Immature natural killer cell (primary cell): ENCODE measurements at regions not wholly inside any gene's neighbourhood (a gene's known extent, or its start where the extent isn't known, plus 50 kb on each side); places are given as distances from the start of the nearest gene placed in this dataset.
"Not testable (repeated sequence)": the region's sequence is repeated elsewhere in the genome, so short reads cannot be mapped to it uniquely, and the experiment has no call there.

Experiments used
- DNase-seq, 3 donors: peaks; one replicate each; pipeline ENCODE4 v3.0.0; 2022; ENCODE audit warnings: mixed read lengths in 1 of 3
- H3K27ac Mint-ChIP-seq, 6 donors: one replicate each; pipeline ENCODE4 v1.8.0; 2020; ENCODE audit warnings: mixed read lengths in 6 of 6, mild to moderate bottlenecking in 5 of 6, inconsistent platforms in 4 of 6, moderate library complexity in 3 of 6
- H3K27me3 Mint-ChIP-seq, 3 donors: one replicate each; pipeline ENCODE4 v1.8.0; 2020 to 2021; ENCODE audit warnings: low read depth in 3 of 3, mild to moderate bottlenecking in 3 of 3, mixed read lengths in 3 of 3, moderate library complexity in 3 of 3, inconsistent platforms in 1 of 3
- H3K36me3 Mint-ChIP-seq, 3 donors: one replicate each; pipeline ENCODE4 v1.8.0; 2020; ENCODE audit warnings: mixed read lengths in 3 of 3, inconsistent platforms in 2 of 3, mild to moderate bottlenecking in 2 of 3
- H3K4me1 Mint-ChIP-seq, 2 donors: one replicate each; pipeline ENCODE4 v1.8.0; 2020; ENCODE audit warnings: inconsistent platforms in 2 of 2, mild to moderate bottlenecking in 2 of 2, mixed read lengths in 2 of 2, moderate library complexity in 1 of 2
- H3K4me3 Mint-ChIP-seq, 5 donors: one replicate each; pipeline ENCODE4 v1.8.0; 2020; ENCODE audit warnings: mild to moderate bottlenecking in 5 of 5, mixed read lengths in 5 of 5, inconsistent platforms in 3 of 5, moderate library complexity in 3 of 5
- H3K9me3 Mint-ChIP-seq, 6 donors: one replicate each; pipeline ENCODE4 v1.8.0; 2020; ENCODE audit warnings: mild to moderate bottlenecking in 6 of 6, mixed read lengths in 6 of 6, inconsistent platforms in 4 of 6, moderate library complexity in 3 of 6

DNA sequence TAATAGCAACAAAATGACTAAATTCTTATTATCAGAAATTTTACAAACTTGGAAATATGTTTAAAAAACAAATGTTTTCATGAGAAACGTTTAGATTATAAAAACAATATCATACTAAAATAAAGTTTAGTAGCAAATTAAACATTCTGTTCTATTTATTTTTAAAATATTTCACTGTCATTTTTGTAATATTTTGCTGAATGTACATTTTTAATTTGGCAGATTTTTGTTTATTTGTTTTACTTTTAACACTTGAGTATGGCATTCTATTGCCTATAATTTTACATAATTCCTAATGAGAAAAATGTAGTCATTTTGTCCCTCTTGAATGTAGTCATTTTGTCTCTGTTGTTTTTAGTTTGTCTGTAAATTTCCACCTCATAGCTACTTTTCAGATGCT lies 1400.2 kb downstream of the GRIK2 start:
- peaks cover 2 to 18% (median 11%) of the 10 kb centered on the region in 6 donors for H3K9me3 Mint-ChIP-seq
- no peaks in the 10 kb centered on the region for H3K36me3 Mint-ChIP-seq
- H3K27me3 Mint-ChIP-seq, result no peaks in the 10 kb centered on the region
- no peak overlapping the region for H3K4me3 Mint-ChIP-seq
- no peaks in the 10 kb centered on the region for H3K4me1 Mint-ChIP-seq
- no peak overlapping the region for H3K27ac Mint-ChIP-seq
- no peak for DNase-seq

DNA sequence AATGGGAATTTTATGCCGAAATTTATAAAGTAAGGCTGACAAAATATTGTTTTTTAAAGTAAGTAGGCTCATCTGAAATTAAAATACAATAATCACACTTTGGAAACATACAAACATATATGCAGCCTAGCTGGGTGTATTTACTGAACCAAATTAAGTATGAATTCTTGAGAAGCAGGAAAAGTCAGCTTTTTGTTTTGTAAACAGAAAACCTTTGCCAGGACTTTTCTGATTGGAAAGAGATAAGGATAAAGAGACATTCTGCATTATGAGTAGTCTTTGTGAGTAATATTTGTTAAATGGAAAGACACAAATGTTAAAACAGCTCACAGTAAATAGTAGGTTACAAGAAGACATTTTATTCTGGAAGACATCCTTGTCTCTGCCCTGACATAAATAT lies 1380.8 kb downstream of the GRIK2 start:
- H3K27ac Mint-ChIP-seq, result no peak overlapping the region
- H3K36me3 Mint-ChIP-seq, result peaks cover 0 to 3% (median 0%) of the 10 kb centered on the region in 3 donors

DNA sequence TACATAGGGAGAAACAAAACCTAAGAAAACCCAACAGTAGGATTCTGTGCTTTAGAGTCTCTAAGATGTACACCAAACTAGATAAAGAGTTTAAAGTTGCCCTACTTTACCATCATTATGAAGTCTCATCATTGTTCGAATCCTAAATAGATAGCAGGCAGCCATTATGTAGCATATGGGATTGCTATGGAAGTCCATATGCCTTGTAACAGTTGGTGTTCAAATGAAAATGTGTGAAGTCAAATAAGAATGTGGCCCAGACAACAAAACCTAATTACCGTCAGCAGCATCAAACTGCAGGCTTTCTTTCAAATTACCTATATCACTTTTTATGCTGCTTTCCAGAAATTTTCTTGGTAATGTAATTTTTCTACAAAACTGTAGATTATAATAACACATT lies 1380.1 kb downstream of the GRIK2 start:
- no peaks in the 10 kb centered on the region for H3K4me1 Mint-ChIP-seq
- no peak for DNase-seq
- peaks cover 4 to 28% (median 23%) of the 10 kb centered on the region in 6 donors for H3K9me3 Mint-ChIP-seq
- H3K36me3 Mint-ChIP-seq, result peaks cover 0 to 3% (median 0%) of the 10 kb centered on the region in 3 donors
- H3K27me3 Mint-ChIP-seq, result no peaks in the 10 kb centered on the region
- H3K27ac Mint-ChIP-seq, result no peak overlapping the region
- H3K4me3 Mint-ChIP-seq, result no peak overlapping the region

More for the DNA sequence above, 1380.8 kb downstream of the GRIK2 start:
- no peak overlapping the region for H3K4me3 Mint-ChIP-seq
- no peak for DNase-seq
- no peaks in the 10 kb centered on the region for H3K4me1 Mint-ChIP-seq
- peaks cover 0 to 31% (median 20%) of the 10 kb centered on the region in 6 donors for H3K9me3 Mint-ChIP-seq
- no peaks in the 10 kb centered on the region for H3K27me3 Mint-ChIP-seq

DNA sequence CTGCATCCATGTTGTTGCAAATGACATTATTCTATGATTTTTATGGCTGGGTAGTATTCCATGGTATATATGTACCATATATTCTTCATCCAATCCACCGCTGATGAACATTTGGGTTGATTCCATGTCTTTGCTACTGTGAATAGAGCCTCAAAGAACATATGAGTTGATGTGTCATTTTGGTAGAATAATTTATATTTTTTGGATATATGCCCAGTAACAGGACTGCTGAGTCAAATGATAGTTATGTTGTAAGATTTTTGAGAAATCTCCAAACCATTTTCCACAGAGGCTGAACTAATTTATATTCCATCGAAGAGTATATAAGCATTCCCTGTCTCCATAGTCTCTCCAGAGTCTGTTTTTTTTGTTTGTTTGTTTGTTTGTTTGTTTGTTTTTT lies 1373.5 kb downstream of the GRIK2 start:
- no peaks in the 10 kb centered on the region for H3K36me3 Mint-ChIP-seq
- DNase-seq, result no peak
- H3K9me3 Mint-ChIP-seq, result peaks cover 4 to 60% (median 30%) of the 10 kb centered on the region in 6 donors
- no peaks in the 10 kb centered on the region for H3K4me1 Mint-ChIP-seq
- H3K27me3 Mint-ChIP-seq, result no peaks in the 10 kb centered on the region
- H3K27ac Mint-ChIP-seq, result no peak overlapping the region
- no peak overlapping the region for H3K4me3 Mint-ChIP-seq

DNA sequence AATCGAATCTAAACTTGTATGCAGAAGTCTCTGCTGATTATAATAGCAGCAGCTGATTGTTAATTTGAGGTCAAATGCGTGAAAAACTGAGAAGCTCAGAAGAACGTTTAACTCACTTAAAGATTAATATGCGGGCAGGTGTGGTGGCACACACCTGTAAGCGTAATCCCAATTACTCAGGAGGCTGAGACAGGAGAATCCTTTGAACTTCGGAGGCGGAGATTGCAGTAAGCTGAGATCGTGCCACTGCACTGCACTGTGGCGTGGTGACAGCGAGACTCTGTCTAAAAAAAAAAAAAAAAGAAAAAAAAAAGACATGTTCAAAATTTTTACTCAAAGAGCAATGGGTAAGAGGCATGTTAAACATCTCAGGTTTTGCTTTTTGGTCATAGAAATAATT lies 1370.8 kb downstream of the GRIK2 start:
- Mint-ChIP-seq H3K27ac (no peak overlapping the region), H3K4me1 (no peaks in the 10 kb centered on the region), H3K4me3 (no peak overlapping the region), H3K9me3 (peaks cover 4 to 47% (median 22%) of the 10 kb centered on the region in 6 donors), H3K27me3 (no peaks in the 10 kb centered on the region), H3K36me3 (no peaks in the 10 kb centered on the region)
- DNase-seq, result no peak

DNA sequence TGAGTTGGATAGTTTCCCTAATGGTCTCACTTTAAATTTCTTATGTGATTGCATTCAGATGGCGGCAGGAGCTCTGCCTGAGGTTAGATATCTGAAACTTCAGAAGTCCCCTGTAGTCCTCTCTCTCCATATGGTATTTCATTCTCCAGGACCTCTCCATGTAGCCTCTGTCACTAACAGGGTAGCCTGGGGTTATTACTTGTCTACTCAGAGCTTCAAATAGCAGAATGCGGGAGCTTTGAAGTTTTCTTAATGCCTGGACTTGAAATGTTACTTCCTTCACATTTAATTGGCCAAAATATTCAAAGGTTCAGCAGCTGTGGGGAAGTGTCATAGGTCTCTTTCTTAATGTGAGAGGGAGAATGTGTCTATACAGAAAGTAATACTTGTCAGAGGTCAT lies 1370.4 kb downstream of the GRIK2 start:
- no peaks in the 10 kb centered on the region for H3K4me1 Mint-ChIP-seq
- H3K9me3 Mint-ChIP-seq, result peaks cover 2 to 48% (median 24%) of the 10 kb centered on the region in 6 donors
- H3K27ac Mint-ChIP-seq, result no peak overlapping the region
- H3K36me3 Mint-ChIP-seq, result no peaks in the 10 kb centered on the region
- DNase-seq, result no peak
- no peaks in the 10 kb centered on the region for H3K27me3 Mint-ChIP-seq
- no peak overlapping the region for H3K4me3 Mint-ChIP-seq

DNA sequence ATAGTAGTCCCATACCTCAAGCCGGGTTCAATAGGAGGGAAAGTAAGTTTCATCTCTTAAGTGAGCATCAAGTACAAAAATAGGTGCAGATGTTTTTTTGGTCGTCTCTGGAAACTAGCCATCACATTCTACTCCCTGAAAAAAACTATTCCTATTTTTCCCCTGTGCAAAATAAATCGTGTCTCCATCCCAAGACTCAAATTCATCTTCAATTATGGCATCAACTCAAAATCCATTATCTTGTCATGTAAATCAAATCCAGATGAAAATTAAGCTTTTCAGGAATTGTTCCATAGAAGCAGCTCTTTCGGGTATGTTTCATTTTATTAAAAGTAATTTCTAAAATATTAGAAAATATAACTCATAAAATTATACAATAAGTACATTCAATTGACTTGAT lies 1368.4 kb downstream of the GRIK2 start:
- Mint-ChIP-seq H3K27me3 (peaks cover 0 to 2% (median 0%) of the 10 kb centered on the region in 3 donors), H3K36me3 (no peaks in the 10 kb centered on the region), H3K4me3 (no peak overlapping the region), H3K4me1 (no peaks in the 10 kb centered on the region), H3K27ac (no peak overlapping the region), H3K9me3 (peaks cover 1 to 36% (median 20%) of the 10 kb centered on the region in 6 donors)
- no peak for DNase-seq

DNA sequence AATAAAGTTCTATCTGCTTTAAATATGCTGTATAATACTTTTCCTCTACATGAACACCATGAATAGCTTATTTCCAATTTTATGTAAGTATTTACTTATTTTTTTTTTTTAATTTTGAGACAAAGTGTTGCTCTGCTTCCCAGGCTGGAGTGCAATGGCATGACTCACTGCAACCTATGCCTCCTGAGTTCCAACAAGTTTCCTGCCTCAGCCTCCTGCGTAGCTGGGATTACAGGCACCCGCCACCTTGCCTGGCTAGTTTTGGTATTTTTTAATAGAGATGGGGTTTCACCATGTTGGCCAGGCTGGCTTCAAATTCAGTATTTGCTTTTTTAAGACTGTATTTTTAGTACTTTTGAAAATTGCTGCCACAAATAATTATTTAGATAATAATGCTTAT lies 1365.9 kb downstream of the GRIK2 start:
- no peak for DNase-seq
- H3K27ac Mint-ChIP-seq, result no peak overlapping the region
- no peaks in the 10 kb centered on the region for H3K36me3 Mint-ChIP-seq
- no peaks in the 10 kb centered on the region for H3K4me1 Mint-ChIP-seq
- no peak overlapping the region for H3K4me3 Mint-ChIP-seq
- H3K9me3 Mint-ChIP-seq, result peaks cover 6 to 25% (median 16%) of the 10 kb centered on the region in 6 donors
- peaks cover 0 to 2% (median 0%) of the 10 kb centered on the region in 3 donors for H3K27me3 Mint-ChIP-seq

DNA sequence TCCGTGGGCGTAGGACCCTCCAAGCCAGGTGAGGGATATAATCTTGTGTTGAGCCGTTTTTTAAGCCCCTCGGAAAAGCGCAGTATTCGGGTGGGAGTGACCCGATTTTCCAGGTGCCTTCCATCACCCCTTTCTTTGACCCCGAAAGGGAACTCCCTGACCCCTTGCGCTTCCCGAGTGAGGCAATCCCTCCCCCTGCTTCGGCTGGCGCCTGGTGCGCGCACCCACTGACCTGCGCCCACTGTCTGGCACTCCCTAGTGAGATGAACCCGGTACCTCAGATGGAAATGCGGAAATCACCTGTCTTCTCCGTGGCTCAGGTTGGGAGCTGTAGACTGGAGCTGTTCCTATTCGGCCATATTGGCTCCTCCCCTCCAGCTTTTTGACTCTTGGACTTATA lies 1365.0 kb downstream of the GRIK2 start:
- H3K4me3 Mint-ChIP-seq, H3K4me1 Mint-ChIP-seq, DNase-seq, H3K27me3 Mint-ChIP-seq, H3K27ac Mint-ChIP-seq, H3K36me3 Mint-ChIP-seq: not testable (repeated sequence)
- H3K9me3 Mint-ChIP-seq, result peaks cover 6 to 24% (median 16%) of the 10 kb centered on the region in 6 donors

DNA sequence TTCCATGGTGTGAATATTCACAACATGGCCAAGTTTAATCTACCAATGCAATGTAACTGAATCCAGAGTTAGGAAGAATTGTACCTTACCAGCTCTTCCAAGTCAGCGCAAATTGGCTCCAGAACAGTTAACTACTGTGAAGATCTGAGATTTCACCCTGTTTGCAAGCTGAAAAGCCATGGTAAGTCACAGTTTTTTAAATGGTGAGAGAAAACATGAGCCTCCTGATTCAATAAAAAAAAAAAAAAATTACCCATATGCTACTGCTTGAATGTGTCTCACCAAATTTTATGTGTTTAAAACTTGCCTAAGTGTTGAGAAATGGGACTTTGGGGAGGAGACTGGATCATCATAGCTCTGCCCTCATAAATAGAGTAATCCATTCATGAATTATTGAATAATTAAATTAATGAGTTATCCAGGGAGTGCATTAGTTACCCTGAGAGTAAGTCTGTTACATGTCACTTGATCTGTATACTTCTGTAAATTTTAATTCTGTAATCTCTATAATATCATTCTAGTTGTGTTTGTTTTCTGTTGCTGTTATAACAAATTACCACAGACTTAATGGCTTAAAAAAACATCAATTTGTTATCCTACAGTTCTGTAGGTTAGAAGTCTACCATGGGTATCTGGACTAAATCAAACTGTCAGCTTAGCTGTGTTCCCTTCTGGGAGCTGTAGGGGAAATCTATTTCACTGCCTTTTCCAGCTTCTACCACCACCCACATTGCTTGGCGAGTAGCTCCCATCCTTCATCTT lies 1355.9 kb downstream of the GRIK2 start:
- Mint-ChIP-seq H3K9me3 (peaks cover 4 to 30% (median 10%) of the 10 kb centered on the region in 6 donors), H3K27me3 (no peaks in the 10 kb centered on the region), H3K4me1 (no peaks in the 10 kb centered on the region), H3K27ac (no peak overlapping the region), H3K4me3 (no peak overlapping the region), H3K36me3 (no peaks in the 10 kb centered on the region)
- no peak for DNase-seq

DNA sequence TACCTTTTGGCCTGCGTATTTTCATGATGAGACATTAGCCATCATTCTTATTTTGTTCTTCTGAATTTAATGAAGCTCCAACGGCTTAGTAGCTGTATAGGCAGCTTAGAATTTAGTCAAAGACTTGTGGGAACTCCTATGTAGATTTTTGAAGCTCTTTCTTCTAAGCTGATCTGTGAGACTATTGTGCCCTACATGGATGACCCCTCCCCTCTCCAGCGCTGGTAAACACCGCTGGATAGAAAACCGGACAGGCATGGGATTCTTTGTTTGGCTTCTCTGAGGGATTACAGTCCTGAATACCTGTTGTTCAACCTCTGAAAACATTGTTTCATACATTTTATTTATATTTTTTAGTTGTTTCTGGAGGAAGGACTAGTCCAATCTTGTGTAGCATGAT lies 1353.4 kb downstream of the GRIK2 start:
- H3K36me3 Mint-ChIP-seq, result no peaks in the 10 kb centered on the region

DNA sequence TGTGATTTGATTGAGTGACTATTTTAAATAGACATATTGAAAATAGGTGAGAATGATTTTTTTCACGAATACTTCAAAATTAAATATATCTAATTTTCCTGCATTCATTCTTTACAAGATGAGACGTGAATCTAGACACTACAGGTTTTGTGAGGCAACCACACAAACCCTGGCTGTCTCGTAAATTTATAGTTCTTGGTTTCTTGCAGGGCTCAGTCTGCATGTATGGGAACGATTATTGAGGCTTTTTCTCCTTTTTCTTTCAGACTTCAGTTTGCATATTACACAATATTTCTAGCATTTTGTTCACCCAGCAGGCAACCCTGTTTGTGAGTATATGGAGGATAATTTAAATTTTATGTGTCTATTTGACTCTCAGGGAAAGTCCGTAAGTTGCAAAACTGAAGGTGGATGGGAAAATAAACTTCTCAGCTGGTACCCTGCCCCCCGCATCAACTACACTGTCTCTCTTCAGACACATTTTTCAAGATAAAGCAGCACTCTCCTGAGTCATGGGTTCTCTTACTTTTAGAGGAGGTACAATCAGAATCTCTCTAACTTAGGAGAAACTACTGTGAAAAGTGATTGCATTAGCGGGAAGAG lies 1349.3 kb downstream of the GRIK2 start:
- H3K27me3 Mint-ChIP-seq, result no peaks in the 10 kb centered on the region
- H3K27ac Mint-ChIP-seq, result no peak overlapping the region
- DNase-seq, result no peak
- H3K36me3 Mint-ChIP-seq, result no peaks in the 10 kb centered on the region
- peaks cover 6 to 13% (median 8%) of the 10 kb centered on the region in 6 donors for H3K9me3 Mint-ChIP-seq
- no peaks in the 10 kb centered on the region for H3K4me1 Mint-ChIP-seq
- H3K4me3 Mint-ChIP-seq, result no peak overlapping the region

More for the DNA sequence above, 1353.4 kb downstream of the GRIK2 start:
- H3K4me3 Mint-ChIP-seq, result no peak overlapping the region
- H3K27me3 Mint-ChIP-seq, result no peaks in the 10 kb centered on the region
- no peaks in the 10 kb centered on the region for H3K4me1 Mint-ChIP-seq
- peaks cover 2 to 31% (median 10%) of the 10 kb centered on the region in 6 donors for H3K9me3 Mint-ChIP-seq
- no peak overlapping the region for H3K27ac Mint-ChIP-seq
- DNase-seq, result no peak

DNA sequence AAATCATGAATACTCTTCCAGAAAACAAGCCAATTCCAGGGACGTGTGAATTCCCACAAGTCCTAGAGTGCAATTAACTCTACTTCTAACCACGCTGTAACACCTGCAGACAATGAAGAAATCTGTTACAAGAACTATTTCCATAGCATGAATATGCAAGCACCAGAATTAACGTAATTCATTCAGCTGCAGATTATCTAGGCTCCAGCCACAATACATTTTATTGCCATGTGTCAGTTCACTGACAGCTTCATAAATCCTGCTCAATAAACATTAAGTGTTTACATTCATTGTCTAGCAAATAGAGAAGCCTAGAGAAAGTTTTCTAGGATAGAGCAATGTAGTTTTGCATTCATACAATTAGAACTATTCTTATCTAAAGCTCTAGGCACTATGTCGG lies 1348.5 kb downstream of the GRIK2 start:
- Mint-ChIP-seq H3K27me3 (no peaks in the 10 kb centered on the region), H3K4me3 (no peak overlapping the region), H3K9me3 (peaks cover 7 to 20% (median 10%) of the 10 kb centered on the region in 6 donors), H3K36me3 (peaks cover 0 to 3% (median 0%) of the 10 kb centered on the region in 3 donors), H3K4me1 (no peaks in the 10 kb centered on the region), H3K27ac (no peak overlapping the region)
- no peak for DNase-seq

DNA sequence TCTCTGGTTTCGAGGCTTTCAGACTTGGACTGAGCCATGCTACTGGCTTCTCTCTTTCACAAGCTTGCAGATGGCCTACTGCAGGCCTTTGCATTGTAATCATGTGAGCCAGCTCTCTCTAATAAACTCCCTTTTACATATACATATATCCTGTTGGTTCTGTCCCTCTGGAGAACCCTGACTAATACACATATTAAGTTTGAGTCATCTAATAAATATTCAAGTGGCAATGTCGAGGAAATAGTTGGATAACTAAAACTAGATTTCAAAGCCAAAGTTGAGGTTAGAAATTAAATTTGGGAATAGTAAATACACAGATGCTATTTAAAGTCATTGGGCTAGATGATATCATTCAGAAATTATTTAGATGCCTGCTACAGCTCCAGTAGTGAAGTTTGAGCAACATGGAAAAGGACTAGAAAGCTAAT lies 1343.4 kb downstream of the GRIK2 start:
- no peak overlapping the region for H3K4me3 Mint-ChIP-seq
- H3K36me3 Mint-ChIP-seq, result peaks cover 0 to 4% (median 0%) of the 10 kb centered on the region in 3 donors
- H3K27ac Mint-ChIP-seq, result no peak overlapping the region
- H3K9me3 Mint-ChIP-seq, result peaks cover 7 to 21% (median 10%) of the 10 kb centered on the region in 6 donors
- H3K27me3 Mint-ChIP-seq, result no peaks in the 10 kb centered on the region
- no peak for DNase-seq
- H3K4me1 Mint-ChIP-seq, result no peaks in the 10 kb centered on the region
